Inflammatory macrophage treated with lipopolysaccharide for 4 hours (primary cell): ENCODE measurements at regions not wholly inside any gene's neighbourhood (a gene's known extent, or its start where the extent isn't known, plus 50 kb on each side); places are given as distances from the start of the nearest gene placed in this dataset.
A peak's percentile ranks its signal among the peaks of the same experiment; 100 is the strongest.
"Not testable (repeated sequence)": the region's sequence is repeated elsewhere in the genome, so short reads cannot be mapped to it uniquely, and the experiment has no call there.

Experiments
- DNase-seq: peaks from one replicate; pipeline ENCODE4 v3.0.0-alpha.2; 2020

DNA sequence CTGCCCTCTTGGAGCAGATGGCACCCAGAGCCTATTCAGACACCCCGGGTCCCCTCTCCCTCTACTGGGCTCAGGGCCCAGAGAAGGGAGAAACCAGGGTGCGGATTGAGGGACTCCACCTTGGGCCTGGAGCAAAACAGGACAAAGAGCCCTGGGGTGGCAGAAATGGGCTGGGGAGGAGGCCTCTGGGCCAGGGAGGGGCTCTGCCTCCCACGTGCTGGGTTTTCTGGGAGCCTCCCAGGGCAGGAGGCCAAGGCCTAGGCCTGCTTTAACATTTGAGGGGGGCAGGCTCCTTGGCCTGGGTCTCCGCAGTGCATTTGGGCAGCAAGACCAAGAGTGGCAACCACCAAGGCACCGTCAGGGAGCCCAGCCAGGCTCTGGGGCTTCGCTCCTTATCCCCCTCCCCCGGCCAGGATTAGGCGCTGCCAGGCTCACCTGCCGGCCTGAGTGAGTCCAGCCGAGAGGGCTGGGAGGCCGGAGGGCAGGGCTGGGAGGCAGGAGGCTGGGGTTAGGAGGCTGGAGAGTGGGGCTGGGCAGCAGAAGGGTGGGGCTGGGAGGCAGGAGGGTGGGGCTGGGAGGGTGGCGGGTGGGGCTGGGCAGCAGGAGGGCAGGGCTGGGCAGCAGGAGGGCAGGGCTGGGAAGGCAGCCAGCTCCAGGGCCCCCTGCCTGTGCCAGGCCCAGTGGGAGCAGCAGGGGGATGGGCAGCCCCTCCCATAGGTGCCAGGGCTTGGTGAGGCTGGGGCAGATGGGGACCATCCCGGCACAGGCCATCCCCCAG is 101.8 kb upstream of the EIF5 start:
- no peak for DNase-seq

DNA sequence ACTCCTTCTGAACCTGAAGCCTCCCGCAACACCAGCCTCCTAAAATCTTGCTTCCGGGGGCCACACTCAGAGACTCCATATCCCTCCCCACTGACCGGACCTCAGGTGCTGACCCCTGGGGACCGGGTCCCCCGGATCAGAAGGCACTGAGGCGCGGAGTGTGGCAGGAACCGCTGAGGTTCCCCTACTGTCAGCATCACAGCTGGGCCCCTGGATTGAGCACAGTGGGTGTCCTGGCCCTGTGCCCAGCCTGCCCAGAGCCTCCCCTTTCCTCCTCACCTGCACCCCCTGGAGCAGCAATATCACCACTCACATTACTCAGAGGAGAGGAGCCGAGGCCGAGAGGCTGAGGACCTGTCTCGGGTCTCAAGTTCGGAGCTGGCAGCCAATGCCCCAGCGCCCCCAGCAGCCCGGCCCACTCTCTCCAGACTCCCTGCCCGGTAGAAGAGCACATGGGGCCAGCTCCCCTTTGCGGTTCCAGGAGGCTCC is 101.2 kb upstream of the EIF5 start:
- DNase-seq = no peak

DNA sequence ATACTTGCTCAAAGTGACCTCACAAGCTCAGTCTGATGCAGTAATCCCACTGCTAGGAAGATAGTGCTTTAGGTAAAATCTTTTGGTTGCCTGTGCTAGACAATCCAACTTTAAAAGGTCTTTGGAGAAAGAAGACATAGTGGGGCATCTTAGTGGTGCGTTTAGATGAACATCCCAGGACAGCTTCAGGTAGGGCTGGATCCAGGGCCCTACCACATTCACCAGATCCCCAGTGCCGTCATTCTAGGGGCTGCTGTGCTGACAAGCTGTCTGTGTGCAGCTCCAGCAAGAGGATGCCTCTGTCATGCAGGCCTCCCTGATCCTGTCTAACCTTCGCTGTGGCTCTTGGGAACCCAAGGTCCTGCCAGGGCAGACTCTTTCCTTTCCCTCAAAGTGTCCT is 100.7 kb upstream of the EIF5 start:
- DNase-seq = no peak

DNA sequence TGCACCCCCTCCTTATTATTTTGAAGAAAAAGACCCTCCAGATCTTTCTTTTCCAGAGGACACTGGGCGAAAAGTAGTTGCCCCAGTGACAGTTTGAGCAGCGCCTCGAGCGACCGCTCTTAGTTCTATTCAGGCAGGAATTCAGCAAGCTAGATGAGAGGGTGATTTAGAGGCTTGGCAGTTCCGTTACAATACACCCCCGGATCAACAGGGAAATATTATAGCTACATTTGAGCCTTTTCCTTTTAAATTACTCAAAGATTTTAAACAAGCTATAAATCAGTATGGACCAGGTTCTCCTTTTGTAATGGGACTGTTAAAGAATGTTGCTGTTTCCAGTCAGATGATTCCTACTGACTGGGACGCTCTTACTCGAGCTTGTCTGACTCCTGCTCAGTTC is 99.2 kb upstream of the EIF5 start:
- not testable (repeated sequence) for DNase-seq

DNA sequence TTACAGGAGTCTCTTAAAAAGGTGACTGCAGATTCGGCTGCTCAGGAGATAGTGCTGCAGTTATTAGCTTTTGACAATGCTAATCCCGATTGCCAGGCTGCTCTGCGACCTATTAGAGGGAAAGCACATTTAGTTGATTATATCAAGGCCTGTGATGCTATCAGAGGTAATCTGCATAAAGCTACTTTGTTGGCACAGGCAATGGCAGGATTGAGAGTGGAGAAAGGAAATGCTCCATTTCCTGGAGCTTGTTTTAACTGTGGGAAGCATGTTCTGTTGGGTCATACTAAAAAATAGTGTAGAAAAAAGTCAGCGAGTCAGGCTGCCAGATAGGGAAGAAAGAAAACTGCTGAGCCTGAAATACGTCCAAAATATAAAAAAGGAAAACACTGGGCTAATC is 98.5 kb upstream of the EIF5 start:
- not testable (repeated sequence) for DNase-seq

DNA sequence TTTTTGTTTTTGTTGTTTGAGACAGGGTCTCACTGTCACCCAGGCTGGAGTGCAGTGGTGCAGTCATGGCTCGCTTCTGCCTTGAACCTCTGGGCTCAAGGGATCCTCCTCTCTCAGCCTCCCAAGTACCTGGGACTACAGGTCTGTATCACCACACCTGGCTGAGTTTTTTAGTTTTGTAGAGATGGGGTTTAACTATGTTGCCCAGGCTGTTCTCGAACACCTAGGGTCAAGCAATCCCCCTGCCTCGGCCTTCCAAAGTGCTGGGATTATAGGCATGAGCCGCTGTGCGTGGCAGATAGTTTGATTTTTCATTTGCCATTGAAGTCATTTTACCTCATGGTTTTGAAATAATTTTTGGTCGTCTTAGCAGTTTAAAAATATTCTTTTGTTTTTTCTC is 94.3 kb upstream of the EIF5 start:
- DNase-seq = no peak

DNA sequence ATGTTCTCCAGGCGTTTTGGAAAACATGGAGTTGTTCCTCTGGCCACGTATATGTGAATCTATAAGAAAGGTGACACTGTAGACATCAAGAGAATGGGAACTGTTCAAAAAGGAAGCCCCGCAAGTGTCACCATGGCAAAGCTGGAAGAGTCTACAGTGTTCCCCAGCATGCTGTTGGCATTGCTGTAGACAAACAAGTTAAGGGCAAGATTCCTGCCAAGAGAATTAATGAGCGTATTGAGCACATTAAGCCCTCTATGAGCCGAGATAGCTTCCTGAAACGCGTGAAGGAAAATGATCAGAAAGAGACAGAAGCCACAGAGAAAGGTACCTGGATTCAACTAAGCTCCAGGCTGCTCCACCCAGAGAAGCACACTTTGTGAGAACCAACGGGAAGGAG is 92.5 kb upstream of the EIF5 start:
- DNase-seq = no peak

DNA sequence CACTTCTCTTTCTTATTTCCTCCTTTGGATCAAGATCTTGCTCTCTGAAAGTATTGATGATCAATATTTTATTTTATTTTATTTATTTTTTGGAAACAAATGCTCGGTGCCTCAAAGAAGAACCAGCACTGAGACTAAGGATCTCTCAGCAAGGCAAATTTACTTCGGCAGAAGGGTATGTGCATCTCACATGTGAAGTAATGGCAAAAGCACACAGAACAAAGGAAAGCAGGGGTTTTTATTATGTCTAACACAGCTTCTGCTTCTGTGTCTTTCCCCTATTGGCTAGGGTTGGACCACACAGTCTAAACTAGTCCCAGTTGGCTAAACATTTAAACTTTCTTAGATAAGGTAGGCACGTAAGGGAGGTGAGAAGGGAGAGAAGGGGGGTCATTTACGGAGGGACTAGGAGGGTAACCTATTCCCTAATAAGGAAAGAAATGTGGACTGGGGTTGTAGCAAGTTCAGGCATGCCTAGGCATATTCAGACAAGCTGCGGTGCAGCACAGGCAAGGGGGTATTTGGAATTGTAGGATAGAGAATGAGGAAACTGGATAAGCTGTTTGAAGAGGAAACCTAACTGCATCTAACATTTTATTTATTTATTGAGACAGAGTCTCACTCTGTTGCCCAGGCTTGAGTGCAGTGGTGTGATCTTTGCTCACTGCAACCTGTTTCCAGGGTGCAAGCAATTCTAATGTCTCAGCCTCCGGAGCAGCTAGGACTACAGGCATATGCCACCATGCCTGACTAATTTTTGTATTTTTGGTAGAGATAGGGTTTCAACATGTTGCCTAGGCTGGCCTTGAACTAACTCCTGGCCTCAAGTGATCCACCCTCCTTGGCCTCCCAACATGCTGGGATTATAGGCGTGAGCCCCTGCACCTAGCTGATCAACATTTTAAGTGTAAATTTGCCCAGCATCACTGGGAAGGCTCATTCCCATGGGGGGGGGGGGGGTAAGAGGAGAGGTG is 90.0 kb upstream of the EIF5 start:
- DNase-seq = no peak

DNA sequence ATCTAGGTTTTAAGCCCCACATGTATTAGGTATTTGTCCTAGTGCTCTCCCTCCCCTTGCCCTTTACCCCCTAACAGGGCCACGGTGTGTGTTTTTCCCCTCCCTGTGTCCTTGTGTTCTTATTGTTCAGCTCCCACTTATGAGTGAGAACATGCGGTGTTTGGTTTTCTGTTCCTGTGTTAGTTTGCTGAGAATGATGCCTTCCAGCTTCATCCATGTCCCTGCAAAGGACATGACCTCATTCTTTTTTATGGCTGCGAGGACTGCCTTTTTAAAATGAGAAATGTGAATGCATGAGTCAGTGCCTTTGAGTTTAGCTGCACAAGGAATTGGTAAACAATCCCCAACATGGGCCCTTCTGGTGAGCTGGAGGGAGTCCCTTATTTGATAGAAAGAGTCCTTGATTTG is 88.4 kb upstream of the EIF5 start:
- not testable (repeated sequence) for DNase-seq

DNA sequence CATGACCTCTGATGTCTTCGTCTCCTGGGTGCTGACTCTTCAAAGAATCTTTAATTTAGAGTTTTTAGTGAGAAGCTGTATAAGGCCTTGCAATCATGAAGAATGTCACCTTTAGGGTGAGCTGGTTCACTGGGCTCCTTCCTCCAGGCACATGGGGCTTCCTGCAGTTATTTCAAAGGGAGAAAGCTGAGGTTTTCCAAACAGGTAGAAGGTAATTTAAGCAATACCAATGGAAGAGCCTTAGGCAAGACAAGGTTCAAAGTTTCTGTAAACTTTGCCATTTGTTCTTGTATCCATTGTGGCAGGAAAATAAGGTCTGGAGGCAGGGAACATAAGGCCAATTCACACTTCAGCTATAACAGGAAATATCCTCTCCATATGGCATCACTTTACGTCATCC is 88.0 kb upstream of the EIF5 start:
- no peak for DNase-seq

DNA sequence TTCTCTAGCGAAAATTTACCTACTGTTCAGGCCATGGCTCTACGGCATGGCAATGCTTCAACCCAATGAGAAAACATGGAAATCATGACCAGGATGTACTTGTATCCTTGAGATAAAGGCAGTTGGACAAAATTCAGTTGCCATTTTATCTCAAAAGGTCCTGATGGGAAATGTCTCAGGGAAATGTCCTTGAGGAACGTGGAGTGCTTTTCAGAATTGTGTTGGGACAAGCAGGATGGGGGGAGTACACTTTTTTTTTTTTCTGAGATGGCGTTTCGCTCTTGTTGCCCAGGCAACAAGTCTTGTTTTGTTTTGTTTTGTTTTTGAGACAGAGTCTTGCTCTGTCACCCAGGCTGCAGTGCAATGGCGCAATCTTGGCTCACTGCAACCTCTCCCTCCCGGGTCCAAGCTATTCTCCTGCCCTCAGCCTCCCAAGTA is 86.8 kb upstream of the EIF5 start:
- no peak for DNase-seq

DNA sequence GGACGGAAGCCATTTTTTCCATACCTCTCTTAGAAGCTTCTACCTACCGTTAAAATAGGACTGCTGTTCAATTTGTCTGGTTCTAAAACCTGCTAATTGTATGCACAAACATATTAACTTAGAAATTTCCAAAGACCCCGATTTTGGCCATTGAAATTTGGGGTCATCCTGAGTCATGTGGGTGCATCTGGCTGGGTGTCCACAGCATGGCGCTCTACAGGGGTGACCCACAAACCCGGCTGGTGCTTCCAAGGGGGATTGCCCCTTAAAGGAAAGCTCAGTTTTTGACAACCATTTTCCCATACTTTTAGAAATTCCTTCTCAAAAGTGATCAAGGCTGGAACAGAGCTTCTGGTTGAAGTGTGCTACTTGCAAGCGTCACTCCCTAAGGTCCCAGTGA is 83.9 kb upstream of the EIF5 start:
- DNase-seq = no peak

DNA sequence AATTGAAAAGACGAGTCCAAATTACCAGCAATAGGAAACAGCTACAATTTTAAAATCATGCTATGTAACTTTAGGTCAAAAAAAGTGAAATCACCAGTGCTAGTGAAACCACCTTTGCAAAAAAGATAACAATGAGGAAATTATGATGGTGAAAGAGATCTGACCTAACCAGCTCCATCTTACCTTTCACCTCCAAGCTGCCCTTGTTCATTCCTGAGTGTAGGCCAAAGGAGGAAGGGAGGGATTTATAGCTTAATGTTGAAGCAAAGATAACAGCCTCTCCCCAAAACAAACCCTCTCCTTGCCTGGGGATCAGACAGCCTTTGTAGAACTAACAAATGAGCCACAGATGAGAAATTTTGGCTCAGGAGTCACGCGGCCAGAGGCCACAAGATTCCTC is 83.2 kb upstream of the EIF5 start:
- DNase-seq = no peak

DNA sequence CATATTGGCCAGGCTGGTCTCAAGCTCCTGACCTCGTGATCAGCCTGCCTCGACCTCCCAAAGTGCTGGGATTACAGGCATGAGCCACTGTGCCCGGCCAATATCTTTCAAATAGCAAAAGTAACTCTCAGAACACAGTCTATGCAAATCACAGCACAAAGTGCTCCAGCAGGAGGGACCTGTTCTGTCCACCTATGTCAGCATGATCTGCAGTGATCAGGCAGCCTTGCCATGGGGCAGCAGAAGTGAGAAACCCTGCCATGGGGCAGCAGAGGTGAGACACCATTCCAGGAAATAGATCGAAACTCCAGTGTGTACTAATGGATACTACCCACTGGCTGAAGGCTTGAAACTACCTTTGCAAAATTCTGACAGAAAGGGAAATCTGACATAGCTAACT is 78.5 kb upstream of the EIF5 start:
- DNase-seq = no peak

DNA sequence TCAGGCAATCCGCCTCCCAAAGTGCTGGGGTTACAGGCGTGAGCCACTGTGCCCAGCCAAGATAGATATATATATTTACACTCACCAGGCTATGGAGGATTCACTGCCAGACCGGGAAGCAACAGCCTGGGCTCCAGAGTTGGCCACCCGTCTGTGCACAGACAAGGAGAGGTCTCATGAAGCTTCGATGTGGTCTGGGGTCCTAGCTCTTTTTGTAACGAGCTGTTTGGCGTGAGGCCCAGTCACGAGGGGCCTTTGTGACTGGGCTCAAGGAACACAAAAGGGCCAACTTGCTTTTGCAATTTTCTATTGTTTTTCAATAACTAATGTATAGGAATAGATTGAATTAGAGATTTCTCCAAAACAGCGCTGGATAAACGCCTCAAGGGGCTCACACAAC is 77.6 kb upstream of the EIF5 start:
- DNase-seq = no peak

DNA sequence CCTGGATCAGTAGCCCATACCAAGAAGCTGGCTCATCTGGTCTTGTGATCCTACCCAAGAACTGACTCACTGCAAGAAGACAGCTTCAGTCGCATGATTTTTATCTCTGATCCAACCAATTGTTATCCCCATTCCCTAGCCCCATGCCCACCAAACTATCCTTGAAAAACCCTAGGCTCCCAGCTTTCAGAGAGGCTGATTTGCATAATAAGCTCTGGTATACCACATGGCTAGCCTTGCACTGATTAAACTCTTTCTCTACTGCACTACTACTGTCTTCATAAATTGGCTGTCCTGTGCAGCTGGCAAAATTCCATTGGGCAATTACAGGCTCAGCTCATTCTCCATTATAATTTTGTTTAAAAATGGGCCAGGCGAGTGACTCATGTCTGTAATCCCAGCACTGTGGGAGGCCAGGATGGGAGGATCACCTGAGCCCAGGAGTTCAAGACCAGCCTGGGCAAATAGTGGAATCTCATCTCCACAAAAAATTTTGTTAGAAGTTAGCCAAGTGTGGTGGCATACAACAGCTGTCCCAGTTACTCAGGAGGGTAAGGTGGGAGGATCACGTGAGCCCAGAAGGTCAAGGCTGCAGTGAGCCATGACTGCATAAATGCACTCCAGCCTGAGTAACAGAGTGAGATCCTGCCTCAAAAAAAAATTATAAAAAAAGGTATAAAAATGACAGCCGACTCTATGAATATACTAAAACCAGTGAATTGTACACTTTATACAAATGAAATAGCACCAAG is 76.7 kb upstream of the EIF5 start:
- DNase-seq = no peak

DNA sequence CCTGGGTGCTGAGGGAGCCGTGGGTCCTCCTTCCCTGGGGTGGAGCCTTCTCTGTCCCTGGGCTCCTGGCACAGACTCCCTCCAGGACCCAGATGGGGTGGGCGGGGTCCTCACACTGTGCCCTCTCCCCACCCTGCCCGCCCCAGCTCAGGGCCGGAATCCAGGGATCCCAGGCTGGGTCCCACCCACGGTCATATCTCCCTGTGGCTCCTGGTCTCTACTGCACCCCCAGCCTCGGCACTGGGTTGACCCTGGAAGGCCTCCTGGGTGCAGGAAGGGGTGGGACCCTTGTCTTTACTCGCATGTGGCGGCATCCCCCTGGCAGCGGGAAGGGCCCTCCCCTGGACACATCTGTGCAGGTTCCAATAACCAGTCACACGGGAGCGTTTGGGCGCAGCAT is 75.8 kb upstream of the EIF5 start:
- DNase-seq = no peak

DNA sequence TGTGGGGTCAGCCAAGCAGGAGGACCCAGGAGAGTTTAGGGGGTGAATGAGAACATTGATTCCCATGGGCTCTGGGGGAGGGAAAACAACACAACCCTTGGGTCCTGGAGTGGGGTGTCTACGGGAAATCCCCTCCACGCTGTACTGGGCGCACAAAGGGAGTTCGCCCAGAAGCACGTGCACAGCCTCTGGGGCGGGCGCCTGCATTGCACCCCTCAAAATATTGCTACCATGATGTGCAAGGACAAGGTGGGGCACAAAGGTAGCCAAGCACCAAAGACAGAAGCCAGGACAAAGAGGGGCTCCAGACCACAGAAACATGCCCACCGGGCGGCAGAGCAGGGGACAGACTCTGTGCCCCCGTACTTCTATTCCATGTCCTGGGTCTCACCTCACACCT is 74.9 kb upstream of the EIF5 start:
- no peak for DNase-seq

DNA sequence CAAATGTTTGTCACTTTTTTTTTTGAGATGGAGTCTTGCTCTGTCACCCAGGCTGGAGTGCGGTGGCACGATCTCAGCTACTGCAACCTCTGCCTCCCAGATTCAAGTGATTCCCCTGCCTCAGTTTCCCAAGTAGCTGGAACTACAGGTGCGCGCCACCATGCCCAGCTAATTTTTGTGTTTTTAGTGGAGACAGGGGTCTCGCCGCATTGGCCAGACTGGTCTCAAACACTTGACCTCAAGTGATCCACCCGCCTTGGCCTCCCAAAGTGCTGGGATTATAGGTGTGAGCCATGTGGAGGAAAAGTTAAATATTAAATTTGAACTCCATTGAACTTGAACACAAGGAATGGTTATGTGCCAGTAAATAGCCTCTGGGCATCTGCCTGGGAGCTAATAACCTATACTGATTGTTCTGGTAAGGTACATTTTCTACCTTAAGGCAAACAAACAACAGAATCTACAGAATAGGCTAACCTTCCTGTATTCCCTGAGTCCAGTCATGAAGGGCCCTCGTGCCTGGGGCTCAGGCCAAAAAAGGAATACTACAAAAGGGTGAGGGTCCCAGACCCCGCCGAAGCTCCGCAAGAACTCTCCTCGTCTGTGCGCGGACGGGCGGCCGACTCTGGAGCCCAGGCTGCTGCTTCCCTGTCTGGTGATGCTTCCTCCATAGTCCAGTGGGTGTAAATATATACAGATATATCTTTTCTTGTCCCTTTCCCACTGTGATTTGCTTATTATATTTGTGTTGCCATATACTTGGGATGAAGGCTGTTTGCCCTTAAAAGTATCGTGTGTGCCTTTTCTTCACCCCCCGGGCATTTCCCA is 74.0 kb upstream of the EIF5 start:
- DNase-seq = no peak

DNA sequence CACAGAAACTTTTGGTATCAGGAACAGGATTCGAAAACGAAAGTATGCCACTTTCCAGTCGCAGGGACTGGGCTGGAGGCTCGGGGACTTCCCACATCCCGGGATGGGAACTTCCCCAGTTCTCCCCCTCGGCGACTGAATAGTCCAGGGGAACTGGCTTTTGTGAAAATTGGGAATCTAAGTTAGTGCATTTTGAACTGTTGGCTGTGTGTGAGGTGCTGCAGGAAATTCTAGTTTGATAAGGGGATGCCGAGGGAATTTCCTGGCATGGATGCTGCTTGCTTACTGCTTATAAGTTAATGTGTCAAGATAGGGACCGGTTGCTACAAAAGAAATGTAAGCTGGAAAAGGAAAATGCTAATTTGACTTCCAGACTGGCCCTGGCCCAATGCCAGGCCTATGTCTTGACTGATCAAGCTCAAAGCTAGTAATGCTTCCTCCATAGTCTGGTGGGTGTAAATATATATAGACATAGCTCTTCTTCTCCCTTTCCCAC is 73.4 kb upstream of the EIF5 start:
- DNase-seq = peak; percentile 99

DNA sequence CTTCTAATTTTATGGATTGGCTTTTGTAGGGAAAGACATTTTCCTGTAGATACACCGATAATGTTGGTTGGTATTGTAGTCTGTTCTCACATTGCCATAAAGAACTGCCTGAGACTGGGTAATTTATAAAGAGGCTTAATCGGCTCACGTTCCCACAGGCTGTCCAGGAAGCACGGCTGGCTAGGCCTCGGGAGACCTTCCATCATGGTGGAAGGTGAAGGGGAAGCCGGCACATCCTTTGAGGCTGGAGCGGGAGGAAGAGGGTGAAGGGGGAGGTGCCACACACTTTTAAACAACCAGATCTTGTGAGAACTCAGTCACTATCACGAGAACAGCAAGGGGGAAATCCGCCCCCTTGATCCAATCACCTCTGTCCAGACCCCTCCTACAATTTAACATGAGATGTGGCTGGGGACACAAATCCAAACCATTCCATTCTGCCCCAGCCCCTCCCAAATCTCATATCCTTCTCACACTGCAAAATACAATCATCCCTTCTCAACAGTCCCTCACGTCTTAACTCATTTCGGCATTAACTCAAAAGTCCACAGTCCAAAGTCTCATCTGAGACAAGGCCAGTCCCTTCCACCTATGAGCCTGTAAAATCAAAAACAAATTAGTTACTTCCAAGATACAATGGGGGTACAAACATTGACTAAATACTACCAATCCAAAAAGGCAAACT is 66.7 kb upstream of the EIF5 start:
- no peak for DNase-seq
